Dermis microvascular lymphatic vessel endothelial cell (primary cell): ENCODE measurements at regions not wholly inside any gene's neighbourhood (a gene's known extent, or its start where the extent isn't known, plus 50 kb on each side); places are given as distances from the start of the nearest gene placed in this dataset.

Experiments used
- DNase-seq, 2 donors: peaks; one replicate each; pipeline versions ENCODE4 v3.0.0 to v3.0.0-alpha.2; 2010; ENCODE audit warnings: low read depth in 2 of 2

GRCh38 chr7:46512891-46513413, 591.9 kb upstream of the IGFBP3 start:
- no peak for DNase-seq

- no peak for DNase-seq
Measured at GRCh38 chr7:46511442-46512215, 590.6 kb upstream of the IGFBP3 start.

DNA sequence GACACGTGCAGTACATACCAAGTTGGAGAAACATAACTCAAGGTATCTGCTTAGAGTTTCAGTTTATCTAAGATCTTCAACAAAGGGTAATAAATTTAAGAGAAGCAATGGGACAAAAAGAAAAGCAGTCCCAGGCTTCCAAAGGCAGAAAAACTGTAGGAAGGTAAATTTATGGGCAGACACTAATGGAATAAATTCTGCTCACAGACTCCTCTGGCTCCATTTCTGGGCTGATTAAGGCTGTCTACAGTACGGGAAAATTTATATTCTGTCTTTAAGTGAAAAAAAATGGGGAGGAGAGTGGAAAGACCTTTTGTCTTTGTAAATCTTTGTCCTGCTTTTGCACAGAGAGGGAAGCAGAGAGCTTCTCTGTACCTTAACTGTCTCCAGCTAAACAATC, 587.5 kb upstream of the IGFBP3 start:
- no peak for DNase-seq

GRCh38 chr7:46507560-46507959, 586.5 kb upstream of the IGFBP3 start:
- DNase-seq: no peak

GRCh38 chr7:46494441-46494840, 573.4 kb upstream of the IGFBP3 start:
- no peak for DNase-seq

DNA sequence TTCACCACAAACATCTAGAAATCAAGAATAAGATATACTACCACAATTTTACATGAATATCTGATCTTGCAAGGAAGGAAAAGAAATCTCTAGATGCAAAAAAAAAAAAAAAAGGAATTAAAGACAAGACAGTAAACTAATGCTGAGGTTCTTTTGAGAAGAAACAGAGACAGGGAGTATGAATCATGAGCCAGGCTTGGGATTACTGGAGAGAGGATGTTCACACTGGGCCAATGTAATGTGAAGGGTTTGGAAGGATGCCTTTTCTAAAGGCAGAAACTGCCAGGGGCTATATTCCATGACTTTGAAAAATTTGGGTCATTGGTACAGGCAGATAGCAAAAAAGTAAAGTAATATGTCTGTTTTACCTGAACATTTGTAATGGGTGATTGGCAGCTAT, 573.0 kb upstream of the IGFBP3 start:
- DNase-seq: no peak

GRCh38 chr7:46493196-46493595, 572.1 kb upstream of the IGFBP3 start:
- DNase-seq: no peak

DNA sequence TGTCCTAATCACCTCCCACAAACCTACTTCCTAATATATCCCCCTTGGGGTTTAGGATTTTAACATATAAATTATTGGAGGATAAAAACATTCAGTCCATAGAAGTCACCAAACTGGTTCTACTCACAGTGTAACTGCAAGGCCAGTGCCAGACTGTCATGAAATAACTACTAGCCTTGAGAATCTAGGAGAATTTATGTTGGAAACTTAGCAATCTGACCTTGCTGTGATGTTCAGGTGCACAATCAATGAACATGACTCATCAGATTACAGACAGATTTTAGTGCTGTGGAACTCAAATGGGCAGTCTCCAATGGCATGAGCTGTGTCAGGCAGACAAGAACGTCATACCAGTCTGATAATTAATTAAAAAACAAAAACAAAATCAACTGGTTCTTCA, 571.4 kb upstream of the IGFBP3 start:
- no peak for DNase-seq

GRCh38 chr7:46490406-46490805, 569.3 kb upstream of the IGFBP3 start:
- no peak for DNase-seq

DNA sequence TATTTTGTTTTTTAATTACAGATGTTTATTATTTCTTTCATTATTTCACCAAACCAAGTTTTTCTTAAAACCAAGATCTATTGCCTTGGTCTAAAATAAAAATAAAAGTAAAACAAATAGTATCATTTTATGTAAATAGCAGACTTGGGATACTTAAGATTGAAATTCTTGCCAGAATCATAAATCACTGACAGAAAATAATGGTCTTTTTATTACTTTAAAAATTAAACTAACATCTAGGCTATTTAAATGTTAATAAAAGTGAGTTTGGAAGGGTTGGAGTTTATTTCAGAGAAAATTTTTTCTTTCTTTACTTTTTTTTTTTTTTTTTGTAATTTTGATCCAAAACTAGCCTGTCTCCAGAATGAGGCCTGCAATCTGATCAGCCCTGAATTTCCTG, 568.0 kb upstream of the IGFBP3 start:
- no peak for DNase-seq

DNA sequence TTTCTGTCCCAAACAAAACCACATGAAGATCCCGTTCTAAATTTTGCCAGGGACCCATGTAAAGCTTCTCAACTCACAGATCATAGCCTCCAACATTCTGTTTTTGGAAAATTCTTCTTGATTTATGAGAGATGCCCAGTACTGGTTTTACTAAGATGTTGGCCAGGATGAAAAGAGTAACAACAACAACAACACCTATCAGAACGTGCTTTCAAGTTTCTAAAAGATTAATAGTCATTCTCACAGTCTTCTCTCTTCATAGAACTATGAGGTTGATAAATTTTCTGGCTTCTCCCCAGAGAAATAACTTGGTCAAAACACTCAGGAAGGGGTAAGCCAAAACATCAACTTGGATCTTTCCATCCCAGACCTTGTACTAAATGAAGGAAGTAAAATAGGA, 567.5 kb upstream of the IGFBP3 start:
- DNase-seq: no peak

- DNase-seq: no peak
Measured at GRCh38 chr7:46486256-46487206, 565.5 kb upstream of the IGFBP3 start.

GRCh38 chr7:46485481-46486065, 564.5 kb upstream of the IGFBP3 start:
- DNase-seq: no peak

- no peak for DNase-seq
Measured at GRCh38 chr7:46484906-46485305, 563.8 kb upstream of the IGFBP3 start.

GRCh38 chr7:46480619-46481018, 559.5 kb upstream of the IGFBP3 start:
- peak; percentile 30 to 32 for DNase-seq

GRCh38 chr7:46479680-46480079, 558.6 kb upstream of the IGFBP3 start:
- DNase-seq: no peak

DNA sequence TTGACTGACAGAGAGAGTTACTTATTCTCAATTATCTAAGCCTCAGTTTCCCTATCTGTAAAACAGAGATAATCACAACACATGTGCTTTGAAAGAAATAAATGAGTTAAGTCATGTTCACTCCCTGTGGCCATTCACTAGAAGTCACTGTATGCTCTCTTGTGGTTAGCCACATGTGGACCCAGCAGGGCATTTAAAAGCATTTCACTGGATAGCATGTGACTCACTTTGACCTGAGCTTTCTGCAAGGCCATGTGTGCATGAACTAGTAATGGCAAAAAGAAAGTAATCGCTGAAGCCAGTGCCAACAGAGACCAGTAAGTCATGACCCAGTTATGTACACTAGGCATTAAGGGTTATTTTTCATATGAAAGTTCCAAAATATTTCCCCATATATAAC, 557.0 kb upstream of the IGFBP3 start:
- DNase-seq: no peak

- peak; percentile 15 to 37 for DNase-seq
Measured at GRCh38 chr7:46468753-46469356, 547.8 kb upstream of the IGFBP3 start.

DNA sequence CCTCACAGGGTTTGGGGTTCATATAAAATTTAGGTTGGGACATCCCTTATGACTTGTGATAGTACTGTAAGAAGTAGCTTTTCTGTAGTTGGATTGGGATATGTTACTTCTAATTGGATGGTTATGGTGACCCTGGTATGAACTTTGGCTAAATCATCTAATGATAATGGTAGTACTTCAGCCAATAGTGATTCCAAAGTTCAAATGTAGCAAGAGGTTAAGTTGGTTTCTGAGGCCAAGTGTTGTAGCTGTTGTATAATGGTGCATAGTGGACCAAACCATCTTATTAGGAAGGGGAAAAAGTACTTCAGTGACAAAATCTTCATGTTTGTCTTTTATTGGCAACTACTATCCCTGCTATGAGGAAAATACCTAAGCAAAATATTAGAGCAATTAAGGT, 542.1 kb upstream of the IGFBP3 start:
- DNase-seq: no peak

DNA sequence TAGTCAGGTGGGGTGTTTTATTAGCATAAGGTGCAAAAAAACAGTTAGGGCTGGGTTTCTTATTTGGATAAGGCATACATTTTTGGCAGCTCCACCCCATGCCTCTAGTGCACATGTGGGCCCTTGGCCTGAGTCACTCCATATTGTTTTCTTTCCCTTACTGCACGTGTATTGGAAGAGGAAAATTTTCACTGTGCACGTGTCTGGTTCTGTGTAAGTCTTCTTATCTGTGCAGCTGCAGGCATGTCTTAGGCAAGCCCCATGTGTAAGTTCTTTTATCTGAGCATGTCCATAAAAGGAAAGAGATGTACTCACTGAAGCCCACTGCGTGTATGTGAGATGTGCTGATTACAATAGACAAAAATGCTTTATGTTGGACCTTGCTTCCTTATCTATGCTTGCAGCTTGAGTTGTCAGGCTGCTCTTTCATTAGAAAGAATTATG, 540.3 kb upstream of the IGFBP3 start:
- no peak for DNase-seq

DNA sequence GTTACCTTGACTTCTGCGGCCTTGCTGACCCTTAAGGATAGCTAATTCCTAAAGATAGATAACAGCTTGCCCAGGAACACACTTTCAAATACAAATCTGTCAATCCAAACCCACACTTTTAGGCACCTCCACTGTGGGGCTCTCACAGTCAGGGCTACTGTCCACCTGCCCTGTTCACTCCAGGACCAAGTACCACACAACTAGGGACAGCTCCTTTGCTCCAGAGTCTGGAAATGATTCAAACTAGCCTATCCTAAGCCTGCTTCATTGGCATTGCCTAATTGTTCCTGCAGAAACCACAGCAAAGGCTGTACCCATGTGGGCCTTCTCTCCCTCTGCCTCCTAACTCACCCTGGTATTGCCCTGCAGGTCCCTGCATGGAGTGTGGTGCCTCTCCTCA, 538.9 kb upstream of the IGFBP3 start:
- DNase-seq: no peak

GRCh38 chr7:46454816-46455215, 533.7 kb upstream of the IGFBP3 start:
- no peak for DNase-seq
